OCI-LY3 (cell line): ENCODE measurements at regions not wholly inside any gene's neighbourhood (a gene's known extent, or its start where the extent isn't known, plus 50 kb on each side); places are given as distances from the start of the nearest gene placed in this dataset.

Experiments
- EZH2phosphoT487 ChIP-seq: fragments of 200-600 bp; shearing (Covaris generic); IDR thresholded peaks from 2 replicates; pipeline ENCODE4 v1.6.1; 2018; ENCODE audit warnings: antibody characterized with exemption, mixed run types, low read depth
- TF ChIP-seq, protein P1 (sequence below): fragments of 200-600, 300-600 bp; sonication (generic); IDR thresholded peaks from 2 replicates; pipeline ENCODE4 v1.5.1; 2014; ENCODE audit warnings: antibody characterized with exemption, low read length, low read depth

DNA sequence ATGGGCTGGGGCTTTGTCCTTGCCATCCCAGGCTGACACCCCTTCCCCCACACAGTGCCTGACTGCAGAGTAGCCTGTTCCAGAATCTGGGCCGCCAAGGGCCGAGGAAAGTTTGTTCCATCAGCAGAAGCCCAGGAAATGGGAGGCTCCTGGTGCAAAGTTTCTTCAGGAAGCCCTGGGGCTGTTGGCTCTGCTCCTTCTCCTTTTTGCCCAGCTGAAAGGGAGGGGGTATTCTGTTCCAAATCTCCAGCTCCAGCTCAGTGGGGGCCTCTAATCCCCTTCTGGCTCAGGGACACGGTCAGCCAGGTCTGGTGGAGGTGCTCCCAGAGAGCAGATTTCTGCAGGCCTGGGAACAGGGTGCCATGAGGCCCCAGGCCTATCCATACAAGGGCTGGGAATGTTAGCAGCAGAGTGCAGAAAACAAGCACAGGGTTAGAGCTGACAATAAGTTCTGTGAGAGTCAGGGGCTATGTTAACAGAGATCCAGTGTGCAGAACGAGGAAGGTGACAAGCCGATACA, 399.5 kb downstream of the RPS24 start:
- TF ChIP-seq, protein P1, sequence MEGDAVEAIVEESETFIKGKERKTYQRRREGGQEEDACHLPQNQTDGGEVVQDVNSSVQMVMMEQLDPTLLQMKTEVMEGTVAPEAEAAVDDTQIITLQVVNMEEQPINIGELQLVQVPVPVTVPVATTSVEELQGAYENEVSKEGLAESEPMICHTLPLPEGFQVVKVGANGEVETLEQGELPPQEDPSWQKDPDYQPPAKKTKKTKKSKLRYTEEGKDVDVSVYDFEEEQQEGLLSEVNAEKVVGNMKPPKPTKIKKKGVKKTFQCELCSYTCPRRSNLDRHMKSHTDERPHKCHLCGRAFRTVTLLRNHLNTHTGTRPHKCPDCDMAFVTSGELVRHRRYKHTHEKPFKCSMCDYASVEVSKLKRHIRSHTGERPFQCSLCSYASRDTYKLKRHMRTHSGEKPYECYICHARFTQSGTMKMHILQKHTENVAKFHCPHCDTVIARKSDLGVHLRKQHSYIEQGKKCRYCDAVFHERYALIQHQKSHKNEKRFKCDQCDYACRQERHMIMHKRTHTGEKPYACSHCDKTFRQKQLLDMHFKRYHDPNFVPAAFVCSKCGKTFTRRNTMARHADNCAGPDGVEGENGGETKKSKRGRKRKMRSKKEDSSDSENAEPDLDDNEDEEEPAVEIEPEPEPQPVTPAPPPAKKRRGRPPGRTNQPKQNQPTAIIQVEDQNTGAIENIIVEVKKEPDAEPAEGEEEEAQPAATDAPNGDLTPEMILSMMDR: no peak
- no peak for TF ChIP-seq EZH2phosphoT487
